ENCODE measurements at regions not wholly inside any gene's neighbourhood (a gene's known extent, or its start where the extent isn't known, plus 50 kb on each side); places are given as distances from the start of the nearest gene placed in this dataset.
"Not testable (repeated sequence)": the region's sequence is repeated elsewhere in the genome, so short reads cannot be mapped to it uniquely, and the experiment has no call there.

- no peaks in the 10 kb centered on the region for H3K9me3 ChIP-seq (ENCODE audit: low read depth)
- H3K27ac ChIP-seq, result no peak overlapping the region
- TF ChIP-seq EZH2phosphoT487 (IDR thresholded peaks at IDR 0.05; ENCODE audit: insufficient read depth, low read depth) (no peak), EZH2 (IDR thresholded peaks at IDR 0.05; ENCODE audit: insufficient read depth, poor library complexity, severe bottlenecking) (no peak)
- H4K20me1 ChIP-seq (ENCODE audit: insufficient read depth), result no peaks in the 10 kb centered on the region
- no peak for DNase-seq
- no peaks in the 10 kb centered on the region for H3K36me3 ChIP-seq (ENCODE audit: low read depth)
- in situ Hi-C loops (cut with MboI), result no loop called here
- H3K79me2 ChIP-seq (ENCODE audit: insufficient read depth), result no peaks in the 10 kb centered on the region
- H3K4me2 ChIP-seq (ENCODE audit: unreplicated experiment), result no peak overlapping the region
- 0 out of 2 replicates have a peak, but pooled peaks cover 6% of the 10 kb centered on the region for H3K9me2 ChIP-seq (ENCODE audit: insufficient read depth)
- H3K27me3 ChIP-seq (replicated peaks; ENCODE audit: insufficient read depth), result no peaks in the 10 kb centered on the region
- H3K4me1 ChIP-seq (ENCODE audit: insufficient read depth), result no peaks in the 10 kb centered on the region
- no peak overlapping the region for H3K9ac ChIP-seq
- no peaks in the 10 kb centered on the region for H3F3A ChIP-seq (ENCODE audit: insufficient read depth)
- H3K4me3 ChIP-seq, result no peak overlapping the region
- H2AFZ ChIP-seq, result no peak overlapping the region
These were observed 824.3 kb downstream of the PRELID2 start for GRCh38 chr5:145010834-145011233.

DNA sequence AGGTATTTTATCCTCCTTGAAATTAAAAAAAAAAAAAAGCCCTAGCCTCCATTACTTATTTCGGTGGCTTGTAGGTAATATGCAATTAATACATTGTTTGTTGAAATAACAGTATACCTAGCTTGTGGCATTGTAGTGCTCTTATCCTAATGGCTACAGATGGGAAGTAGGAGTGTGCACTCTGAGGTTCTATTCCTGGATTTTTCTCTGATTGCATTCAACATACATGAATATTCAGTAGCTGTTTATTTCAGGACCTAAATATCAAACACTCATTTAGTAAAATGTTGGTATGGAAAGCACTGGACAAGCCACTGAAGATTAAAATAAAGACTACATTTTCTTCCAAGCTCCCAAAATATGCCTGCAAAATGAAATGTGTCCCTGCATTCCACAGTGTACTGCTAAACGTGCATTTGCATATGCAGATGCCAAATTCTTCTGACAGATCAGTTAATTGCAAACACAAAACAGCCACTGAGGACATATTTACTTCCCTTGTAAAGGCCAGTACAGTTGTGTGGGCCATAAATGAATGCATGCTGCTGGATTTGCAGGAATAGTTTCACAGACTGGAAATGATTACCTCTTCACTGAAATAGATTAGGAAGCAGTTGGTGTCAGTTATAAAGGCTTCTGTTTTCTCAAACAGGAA lies 826.1 kb downstream of the PRELID2 start:
- H3K9me2 ChIP-seq (ENCODE audit: insufficient read depth), result 0 out of 2 replicates have a peak, but pooled peaks cover 6% of the 10 kb centered on the region
- H4K20me1 ChIP-seq (ENCODE audit: insufficient read depth), result no peaks in the 10 kb centered on the region
- in situ Hi-C loops (cut with MboI), result no loop called here
- H3K9ac ChIP-seq, result no peak overlapping the region
- H2AFZ ChIP-seq, result no peak overlapping the region
- H3K36me3 ChIP-seq (ENCODE audit: low read depth), result no peaks in the 10 kb centered on the region
- WGBS, 2 experiments (ENCODE audit: low coverage in 1 of 2, low lambda C conversion rate in 2 of 2, missing lambda C conversion rate in 2 of 2), result 25 to 26% methylated on average over 2 of the region's 2 CpGs
- H3K4me2 ChIP-seq (ENCODE audit: unreplicated experiment), result no peak overlapping the region
- no peaks in the 10 kb centered on the region for H3K27me3 ChIP-seq (replicated peaks; ENCODE audit: insufficient read depth)
- no peaks in the 10 kb centered on the region for H3K79me2 ChIP-seq (ENCODE audit: insufficient read depth)
- H3K4me1 ChIP-seq (ENCODE audit: insufficient read depth), result no peaks in the 10 kb centered on the region
- H3K4me3 ChIP-seq, result no peak overlapping the region
- no peak for DNase-seq
- TF ChIP-seq EZH2phosphoT487 (IDR thresholded peaks at IDR 0.05; ENCODE audit: insufficient read depth, low read depth) (no peak), EZH2 (IDR thresholded peaks at IDR 0.05; ENCODE audit: insufficient read depth, poor library complexity, severe bottlenecking) (no peak)
- no peak overlapping the region for H3K27ac ChIP-seq
- H3F3A ChIP-seq (ENCODE audit: insufficient read depth), result no peaks in the 10 kb centered on the region
- no peaks in the 10 kb centered on the region for H3K9me3 ChIP-seq (ENCODE audit: low read depth)

GRCh38 chr5:144994356-144994755 lies 823.7 kb downstream of the KCTD16 start:
- H3K27me3 ChIP-seq (replicated peaks; ENCODE audit: insufficient read depth); in situ Hi-C loops (cut with MboI); H3K4me1 ChIP-seq (ENCODE audit: insufficient read depth); H3K4me3 ChIP-seq; H3F3A ChIP-seq (ENCODE audit: insufficient read depth); H3K9ac ChIP-seq; H2AFZ ChIP-seq; H3K36me3 ChIP-seq (ENCODE audit: low read depth); H3K4me2 ChIP-seq (ENCODE audit: unreplicated experiment); H4K20me1 ChIP-seq (ENCODE audit: insufficient read depth); H3K9me2 ChIP-seq (ENCODE audit: insufficient read depth); H3K79me2 ChIP-seq (ENCODE audit: insufficient read depth); DNase-seq; H3K27ac ChIP-seq; H3K9me3 ChIP-seq (ENCODE audit: low read depth): not testable (repeated sequence)

DNA sequence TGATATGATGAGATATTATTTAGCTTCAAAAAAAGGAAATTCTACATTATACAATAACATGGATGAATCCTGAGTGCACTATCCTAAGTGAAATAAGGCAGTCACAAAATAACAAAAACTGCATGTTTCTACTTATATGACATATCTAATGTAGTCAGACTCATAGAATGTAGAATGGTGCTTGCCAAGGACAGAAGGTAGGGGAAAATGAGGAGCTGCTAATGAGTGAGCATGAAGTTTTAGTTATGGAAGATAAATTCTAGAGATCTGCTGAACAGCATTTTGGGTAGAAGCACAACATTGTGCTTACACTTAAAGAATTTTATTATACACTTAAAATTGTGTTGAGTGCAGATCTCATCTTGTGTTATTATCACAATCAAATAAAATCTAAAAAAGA lies 812.4 kb downstream of the KCTD16 start:
- Histone ChIP-seq H3K9ac (no peak overlapping the region), H2AFZ (no peak overlapping the region), H3K4me1 (ENCODE audit: insufficient read depth) (no peaks in the 10 kb centered on the region), H3K9me2 (ENCODE audit: insufficient read depth) (no peaks in the 10 kb centered on the region), H3K27ac (no peak overlapping the region), H4K20me1 (ENCODE audit: insufficient read depth) (no peaks in the 10 kb centered on the region), H3K4me3 (no peak overlapping the region), H3K27me3 (replicated peaks; ENCODE audit: insufficient read depth) (no peaks in the 10 kb centered on the region), H3K9me3 (ENCODE audit: low read depth) (no peaks in the 10 kb centered on the region), H3K79me2 (ENCODE audit: insufficient read depth) (no peaks in the 10 kb centered on the region), H3K36me3 (ENCODE audit: low read depth) (no peaks in the 10 kb centered on the region), H3F3A (ENCODE audit: insufficient read depth) (no peaks in the 10 kb centered on the region), H3K4me2 (ENCODE audit: unreplicated experiment) (no peak overlapping the region)
- no peak for TF ChIP-seq EZH2 (IDR thresholded peaks at IDR 0.05; ENCODE audit: insufficient read depth, poor library complexity, severe bottlenecking)
- no peak for TF ChIP-seq EZH2phosphoT487 (IDR thresholded peaks at IDR 0.05; ENCODE audit: insufficient read depth, low read depth)
- in situ Hi-C loops (cut with MboI), result no loop called here
- no peak for DNase-seq

GRCh38 chr5:144979516-144980264 lies 809.0 kb downstream of the KCTD16 start:
- H3K79me2 ChIP-seq (ENCODE audit: insufficient read depth), result no peaks in the 10 kb centered on the region
- no peaks in the 10 kb centered on the region for H3K9me2 ChIP-seq (ENCODE audit: insufficient read depth)
- H3K27me3 ChIP-seq (replicated peaks; ENCODE audit: insufficient read depth), result no peaks in the 10 kb centered on the region
- in situ Hi-C loops (cut with MboI), result no loop called here
- H3F3A ChIP-seq (ENCODE audit: insufficient read depth), result no peaks in the 10 kb centered on the region
- TF ChIP-seq EZH2 (IDR thresholded peaks at IDR 0.05; ENCODE audit: insufficient read depth, poor library complexity, severe bottlenecking) (no peak), EZH2phosphoT487 (IDR thresholded peaks at IDR 0.05; ENCODE audit: insufficient read depth, low read depth) (no peak)
- no peak for DNase-seq
- no peak overlapping the region for H3K4me3 ChIP-seq
- H2AFZ ChIP-seq, result no peak overlapping the region
- H3K4me2 ChIP-seq (ENCODE audit: unreplicated experiment), result no peak overlapping the region
- H3K27ac ChIP-seq, result no peak overlapping the region
- H3K9ac ChIP-seq, result no peak overlapping the region
- no peaks in the 10 kb centered on the region for H3K36me3 ChIP-seq (ENCODE audit: low read depth)
- no peaks in the 10 kb centered on the region for H3K4me1 ChIP-seq (ENCODE audit: insufficient read depth)
- 40 to 44% methylated on average over 2 of the region's 2 CpGs for WGBS, 2 experiments (ENCODE audit: low coverage in 1 of 2, low lambda C conversion rate in 2 of 2, missing lambda C conversion rate in 2 of 2)
- H3K9me3 ChIP-seq (ENCODE audit: low read depth), result no peaks in the 10 kb centered on the region
- H4K20me1 ChIP-seq (ENCODE audit: insufficient read depth), result no peaks in the 10 kb centered on the region
